Panc1 (cell line): ENCODE measurements at regions not wholly inside any gene's neighbourhood (a gene's known extent, or its start where the extent isn't known, plus 50 kb on each side); places are given as distances from the start of the nearest gene placed in this dataset.

Experiments
- ATAC-seq: fragments of 200-7000 bp; cut with Tn5 transposase; 2 replicates; pipeline ENCODE4 v1.9.1; 2020; ENCODE audit warnings: mild to moderate bottlenecking, moderate library complexity
- BruUV-seq: library from RNA; stranded (reverse); fragments of 400-500 nt; replicated peaks from 2 replicates; lab custom pipeline; 2021; lab: Mats Ljungman, UMichigan
- CTCF ChIA-PET: fragments of 300-600 bp; sonication (Branson Sonifier 250); formaldehyde crosslinking; loops from one replicate; lab custom pipeline; 2022; ENCODE audit warnings: antibody characterized with exemption; lab: Charles Lee
- POLR2A ChIA-PET: fragments of 300-600 bp; sonication (Branson Sonifier 250); formaldehyde crosslinking; loops from one replicate; lab custom pipeline; 2022; ENCODE audit warnings: antibody characterized with exemption; lab: Charles Lee
- DNase-seq: peaks from one replicate; pipeline ENCODE4 v3.0.0-alpha.2; 2010; ENCODE audit warnings: low read depth, low spot score
- H3K27ac ChIP-seq: 2 replicates; pipeline ENCODE4 v1.5.1; 2011; ENCODE audit warnings: mild to moderate bottlenecking, low read length, inconsistent platforms
- H3K27me3 ChIP-seq: fragments of 200-500 bp; sonication (Bioruptor generic); 2 replicates; pipeline ENCODE4 v1.6.0; 2014; ENCODE audit warnings: low read length, inconsistent platforms; ENCODE audit not compliant: control insufficient read depth, insufficient read depth
- H3K36me3 ChIP-seq: fragments of 200-500 bp; sonication (Bioruptor generic); 2 replicates; pipeline ENCODE4 v1.5.1; 2014; ENCODE audit warnings: inconsistent platforms, mild to moderate bottlenecking, low read length, moderate library complexity; ENCODE audit not compliant: control insufficient read depth, insufficient read depth
- H3K4me1 ChIP-seq: 2 replicates; pipeline ENCODE4 v1.5.1; 2011; ENCODE audit warnings: inconsistent platforms, mild to moderate bottlenecking, low read length, moderate library complexity; ENCODE audit not compliant: control insufficient read depth, insufficient read depth
- H3K4me3 ChIP-seq, 2 experiments: 2 replicates each; pipeline ENCODE4 v1.5.1; 2011 to 2012; ENCODE audit warnings: low read depth in 2 of 2, low read length in 2 of 2, mild to moderate bottlenecking in 2 of 2, inconsistent platforms in 1 of 2, moderate library complexity in 1 of 2
- H3K9me3 ChIP-seq: fragments of 200-500 bp; sonication (Bioruptor generic); 2 replicates; pipeline ENCODE4 v1.5.1; 2014; ENCODE audit warnings: low read depth, mild to moderate bottlenecking, inconsistent platforms, low read length, moderate library complexity; ENCODE audit not compliant: control insufficient read depth, insufficient read depth
- POLR2AphosphoS5 ChIP-seq: IDR thresholded peaks from 2 replicates; pipeline ENCODE4 v1.6.1; 2012; ENCODE audit warnings: mild to moderate bottlenecking, low read depth, low read length, moderate library complexity
- SIN3A ChIP-seq: IDR thresholded peaks from 2 replicates; pipeline ENCODE4 v1.6.1; 2012; ENCODE audit warnings: low read depth, mild to moderate bottlenecking, low read length, moderate library complexity, borderline replicate concordance; ENCODE audit not compliant: insufficient read depth
- TCF7L2 ChIP-seq: IDR thresholded peaks from 2 replicates; pipeline ENCODE4 v1.6.1; 2011; ENCODE audit warnings: mild to moderate bottlenecking, low read depth, low read length, inconsistent platforms
- in situ Hi-C: cut with HindIII; loops from 2 replicates; pipeline ENCODE4 v1.10.0; 2016; ENCODE audit warnings: low sequenced_read_pairs, low pct_unique_long_range_greater_than_20kb
- intact Hi-C: fragments of 100-400 bp; cut with micrococcal nuclease; formaldehyde crosslinking; loops from one replicate; pipeline ENCODE4 v1.10.0; 2022; ENCODE audit not compliant: unreplicated experiment
- TF ChIP-seq, protein P1 (sequence below): fragments of 450-650 bp; IDR thresholded peaks from 2 replicates; pipeline ENCODE4 v1.5.1; 2017; ENCODE audit warnings: mild to moderate bottlenecking
- TF ChIP-seq, protein P2 (sequence below), 2 experiments: IDR thresholded peaks; 2 replicates each; pipeline ENCODE4 v1.6.1; 2011 to 2012; ENCODE audit warnings: low read depth in 2 of 2, control low read depth in 1 of 2, low read length in 1 of 2, mild to moderate bottlenecking in 1 of 2, moderate library complexity in 1 of 2; ENCODE audit not compliant: insufficient read depth in 1 of 2

DNA sequence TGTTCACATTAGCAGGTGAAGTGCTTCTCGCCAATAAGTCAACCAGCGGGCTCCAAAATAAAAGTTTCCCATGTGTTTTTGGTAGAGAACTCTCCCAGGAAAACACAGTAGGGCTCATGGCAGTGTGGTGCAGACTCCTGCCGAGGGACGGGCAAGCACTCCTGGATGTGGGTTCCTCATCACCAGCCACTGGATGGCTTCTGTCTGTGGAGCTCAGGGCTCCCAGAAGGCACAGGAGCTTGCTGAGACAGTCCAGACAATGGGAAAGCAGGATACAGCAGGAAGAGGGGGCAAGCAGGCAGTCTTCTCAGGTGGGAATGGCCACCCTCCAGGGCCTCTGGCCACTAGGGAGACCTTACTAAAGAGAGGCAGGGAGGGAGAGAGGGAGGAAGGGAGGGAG, 142.4 kb downstream of the HSD17B3 start:
- BruUV-seq = no TSS peak
- intact Hi-C loops = no loop called here
- TF ChIP-seq, protein P1, sequence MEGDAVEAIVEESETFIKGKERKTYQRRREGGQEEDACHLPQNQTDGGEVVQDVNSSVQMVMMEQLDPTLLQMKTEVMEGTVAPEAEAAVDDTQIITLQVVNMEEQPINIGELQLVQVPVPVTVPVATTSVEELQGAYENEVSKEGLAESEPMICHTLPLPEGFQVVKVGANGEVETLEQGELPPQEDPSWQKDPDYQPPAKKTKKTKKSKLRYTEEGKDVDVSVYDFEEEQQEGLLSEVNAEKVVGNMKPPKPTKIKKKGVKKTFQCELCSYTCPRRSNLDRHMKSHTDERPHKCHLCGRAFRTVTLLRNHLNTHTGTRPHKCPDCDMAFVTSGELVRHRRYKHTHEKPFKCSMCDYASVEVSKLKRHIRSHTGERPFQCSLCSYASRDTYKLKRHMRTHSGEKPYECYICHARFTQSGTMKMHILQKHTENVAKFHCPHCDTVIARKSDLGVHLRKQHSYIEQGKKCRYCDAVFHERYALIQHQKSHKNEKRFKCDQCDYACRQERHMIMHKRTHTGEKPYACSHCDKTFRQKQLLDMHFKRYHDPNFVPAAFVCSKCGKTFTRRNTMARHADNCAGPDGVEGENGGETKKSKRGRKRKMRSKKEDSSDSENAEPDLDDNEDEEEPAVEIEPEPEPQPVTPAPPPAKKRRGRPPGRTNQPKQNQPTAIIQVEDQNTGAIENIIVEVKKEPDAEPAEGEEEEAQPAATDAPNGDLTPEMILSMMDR = no peak
- TF ChIP-seq SIN3A = no peak
- TF ChIP-seq POLR2AphosphoS5 = no peak
- no peak for TF ChIP-seq TCF7L2
- TF ChIP-seq, protein P2, sequence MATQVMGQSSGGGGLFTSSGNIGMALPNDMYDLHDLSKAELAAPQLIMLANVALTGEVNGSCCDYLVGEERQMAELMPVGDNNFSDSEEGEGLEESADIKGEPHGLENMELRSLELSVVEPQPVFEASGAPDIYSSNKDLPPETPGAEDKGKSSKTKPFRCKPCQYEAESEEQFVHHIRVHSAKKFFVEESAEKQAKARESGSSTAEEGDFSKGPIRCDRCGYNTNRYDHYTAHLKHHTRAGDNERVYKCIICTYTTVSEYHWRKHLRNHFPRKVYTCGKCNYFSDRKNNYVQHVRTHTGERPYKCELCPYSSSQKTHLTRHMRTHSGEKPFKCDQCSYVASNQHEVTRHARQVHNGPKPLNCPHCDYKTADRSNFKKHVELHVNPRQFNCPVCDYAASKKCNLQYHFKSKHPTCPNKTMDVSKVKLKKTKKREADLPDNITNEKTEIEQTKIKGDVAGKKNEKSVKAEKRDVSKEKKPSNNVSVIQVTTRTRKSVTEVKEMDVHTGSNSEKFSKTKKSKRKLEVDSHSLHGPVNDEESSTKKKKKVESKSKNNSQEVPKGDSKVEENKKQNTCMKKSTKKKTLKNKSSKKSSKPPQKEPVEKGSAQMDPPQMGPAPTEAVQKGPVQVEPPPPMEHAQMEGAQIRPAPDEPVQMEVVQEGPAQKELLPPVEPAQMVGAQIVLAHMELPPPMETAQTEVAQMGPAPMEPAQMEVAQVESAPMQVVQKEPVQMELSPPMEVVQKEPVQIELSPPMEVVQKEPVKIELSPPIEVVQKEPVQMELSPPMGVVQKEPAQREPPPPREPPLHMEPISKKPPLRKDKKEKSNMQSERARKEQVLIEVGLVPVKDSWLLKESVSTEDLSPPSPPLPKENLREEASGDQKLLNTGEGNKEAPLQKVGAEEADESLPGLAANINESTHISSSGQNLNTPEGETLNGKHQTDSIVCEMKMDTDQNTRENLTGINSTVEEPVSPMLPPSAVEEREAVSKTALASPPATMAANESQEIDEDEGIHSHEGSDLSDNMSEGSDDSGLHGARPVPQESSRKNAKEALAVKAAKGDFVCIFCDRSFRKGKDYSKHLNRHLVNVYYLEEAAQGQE (IDR thresholded peaks at IDR 0.05; ENCODE audit: insufficient read depth in 1 of 2, low read depth in 2 of 2, low read length in 1 of 2) = no peak

DNA sequence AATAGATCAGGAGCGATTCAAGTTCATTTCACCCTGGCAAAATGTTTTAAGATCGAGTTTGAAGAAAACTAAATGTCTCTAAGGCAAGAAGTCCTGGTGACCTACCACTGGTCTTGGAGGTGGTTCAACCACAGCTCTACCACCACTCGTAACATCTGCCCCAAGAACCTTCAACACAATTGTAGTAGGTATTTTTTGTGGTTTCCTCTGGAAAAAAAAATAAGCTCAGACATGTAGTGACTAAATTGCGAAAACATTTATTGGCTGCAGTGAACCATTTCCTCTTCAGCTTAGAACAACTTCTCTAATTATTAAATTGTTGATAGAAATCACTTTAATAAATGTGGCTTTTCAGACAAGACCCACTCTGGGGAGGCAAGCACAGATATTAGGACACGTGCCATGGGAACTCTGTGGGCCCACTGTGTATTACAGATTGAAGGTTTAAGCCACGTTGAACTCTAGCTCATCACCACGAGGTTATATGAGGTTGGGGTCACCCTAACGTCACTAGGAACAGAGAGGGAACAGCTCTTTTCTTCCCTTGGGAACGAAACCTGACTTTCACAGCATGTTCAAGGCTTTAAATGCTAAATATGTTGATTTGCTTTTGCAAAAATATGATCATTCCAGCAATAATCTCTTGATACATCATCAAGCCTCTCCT, 142.9 kb downstream of the HSD17B3 start:
- no peak for ATAC-seq
- Histone ChIP-seq H3K4me3 (no peak overlapping the region), H3K27me3 (no peaks in the 10 kb centered on the region), H3K9me3 (no peaks in the 10 kb centered on the region), H3K27ac (no peak overlapping the region), H3K36me3 (no peaks in the 10 kb centered on the region), H3K4me1 (no peaks in the 10 kb centered on the region)
- no peak for DNase-seq
- POLR2A ChIA-PET = no interaction called here
- intact Hi-C loops (no loop called here), in situ Hi-C loops (no loop called here)
- CTCF ChIA-PET = no interaction called here
- no TSS peak for BruUV-seq
- TF ChIP-seq, protein P1 = no peak
- no peak for TF ChIP-seq SIN3A
- no peak for TF ChIP-seq TCF7L2
- TF ChIP-seq, protein P2 (IDR thresholded peaks at IDR 0.05; ENCODE audit: insufficient read depth in 1 of 2, low read depth in 2 of 2, low read length in 1 of 2) = no peak
- TF ChIP-seq POLR2AphosphoS5 = no peak

More for the DNA sequence above, 142.4 kb downstream of the HSD17B3 start:
- H3K4me1 ChIP-seq = no peaks in the 10 kb centered on the region
- H3K27me3 ChIP-seq = no peaks in the 10 kb centered on the region
- H3K27ac ChIP-seq = no peak overlapping the region
- CTCF ChIA-PET = no interaction called here
- no peaks in the 10 kb centered on the region for H3K9me3 ChIP-seq
- in situ Hi-C loops = no loop called here
- ATAC-seq (no peak), DNase-seq (no peak)
- no peak overlapping the region for H3K4me3 ChIP-seq
- H3K36me3 ChIP-seq = no peaks in the 10 kb centered on the region
- POLR2A ChIA-PET = no interaction called here
